HG02870 (cell line): ENCODE measurements at regions not wholly inside any gene's neighbourhood (a gene's known extent, or its start where the extent isn't known, plus 50 kb on each side); places are given as distances from the start of the nearest gene placed in this dataset.

Experiments used
- ATAC-seq: cut with Tn5 transposase; IDR thresholded peaks from one replicate; pipeline ENCODE4 v1.9.1; 2021; ENCODE audit warnings: mild to moderate bottlenecking, moderate library complexity; ENCODE audit not compliant: unreplicated experiment

DNA sequence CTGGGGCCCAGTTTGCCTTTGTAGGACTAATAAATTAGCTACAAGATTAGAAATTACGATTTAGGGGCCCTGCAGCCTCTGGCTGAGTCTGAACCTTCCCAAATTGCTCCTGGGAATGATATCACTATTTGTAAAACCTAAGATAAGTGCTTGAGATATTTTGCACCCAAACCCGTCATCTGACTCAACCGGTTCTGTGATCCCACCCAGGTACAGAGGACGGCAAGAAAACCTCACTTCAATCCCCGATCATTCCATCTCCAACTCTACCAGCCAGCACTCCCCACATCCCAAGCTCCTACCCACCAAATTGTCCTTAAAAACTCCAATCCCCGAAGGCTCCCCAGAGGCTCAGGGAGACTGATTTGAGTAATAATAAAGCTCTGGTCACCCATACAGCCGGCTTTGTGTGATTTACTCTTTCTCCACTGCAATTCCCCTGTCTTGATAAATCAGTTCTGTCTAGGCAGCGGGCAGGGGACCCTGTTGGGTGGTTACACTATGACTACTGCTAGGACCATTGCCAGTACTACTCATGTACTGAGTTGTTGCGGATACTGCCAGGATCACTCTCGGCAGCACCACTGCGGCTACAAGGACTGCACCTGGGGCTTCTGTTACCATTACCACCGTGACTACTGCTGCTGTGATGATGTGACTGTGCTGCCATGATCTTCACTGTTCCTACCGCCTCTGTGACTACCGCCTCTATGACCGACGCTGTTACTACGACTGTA is 73.1 kb downstream of the IRF8 start:
- ATAC-seq: no peak

DNA sequence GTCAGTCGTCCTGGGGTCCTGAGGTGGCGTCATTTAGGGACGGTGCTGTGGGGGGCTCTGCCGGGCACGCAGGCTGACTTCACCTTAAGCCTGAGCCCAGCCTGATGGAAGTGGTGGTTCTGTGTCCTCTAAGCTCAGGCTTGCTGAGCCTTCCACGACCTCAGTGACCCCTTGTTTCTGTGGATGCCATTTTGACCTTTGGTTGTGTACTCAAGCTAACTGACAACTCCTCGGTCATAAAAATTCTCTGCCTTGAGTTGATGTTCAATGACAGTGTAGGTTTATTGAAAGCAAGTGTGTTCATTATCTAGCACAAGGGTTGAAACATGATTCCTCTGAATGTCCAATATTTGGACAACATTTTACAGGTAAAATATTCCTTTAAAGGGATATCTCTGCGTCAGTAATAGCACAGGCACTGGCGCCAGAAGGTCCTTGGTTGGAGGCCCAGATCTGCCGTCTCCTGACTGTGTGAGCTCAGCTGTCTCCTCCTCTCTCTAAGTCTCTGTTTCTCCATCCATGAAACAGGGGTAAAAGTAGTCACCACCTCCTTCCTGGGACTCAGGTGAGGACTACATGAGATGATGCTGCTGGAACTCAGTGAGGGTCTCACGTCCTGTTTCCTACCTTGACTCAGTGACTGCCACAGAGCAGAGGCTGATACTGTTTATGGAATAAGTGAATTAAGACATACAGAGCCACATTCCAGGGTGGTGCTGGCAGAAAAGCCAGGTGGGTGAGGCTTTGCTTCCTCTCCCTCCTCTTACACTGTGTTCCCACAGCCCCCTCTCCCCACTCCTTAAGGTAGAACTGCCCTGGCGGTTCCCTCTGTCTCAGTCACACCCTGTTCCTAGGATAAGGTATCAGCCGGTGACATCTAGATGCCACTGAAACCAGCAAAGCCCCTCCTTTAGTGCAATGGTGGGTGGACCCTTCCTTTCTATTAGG is 75.7 kb downstream of the IRF8 start:
- no peak for ATAC-seq

DNA sequence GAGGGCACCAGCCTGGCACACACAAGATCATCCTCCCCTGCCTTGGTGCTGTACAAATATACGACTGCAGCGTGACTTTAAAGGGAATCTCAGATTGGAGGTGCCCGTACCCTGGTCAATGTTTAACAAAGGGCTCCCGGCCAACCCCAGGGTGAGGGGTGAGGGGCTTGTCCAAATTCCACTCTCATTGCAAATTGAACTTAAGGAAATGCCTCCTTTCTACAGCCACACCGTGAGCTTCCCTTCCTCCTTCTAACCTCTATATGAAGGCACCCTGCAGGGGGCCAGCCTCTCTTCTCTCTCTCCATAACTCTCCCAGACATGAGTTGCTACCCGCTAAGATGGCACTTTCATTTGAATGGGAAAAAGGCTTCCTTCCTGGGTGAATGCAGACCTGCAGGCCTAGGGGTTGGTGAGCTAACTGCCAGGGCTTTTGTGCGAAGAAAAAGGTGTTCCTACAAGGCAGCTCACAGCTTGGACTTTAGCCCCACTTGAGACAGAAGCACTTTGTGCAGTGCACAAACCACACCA is 76.6 kb downstream of the IRF8 start:
- no peak for ATAC-seq

DNA sequence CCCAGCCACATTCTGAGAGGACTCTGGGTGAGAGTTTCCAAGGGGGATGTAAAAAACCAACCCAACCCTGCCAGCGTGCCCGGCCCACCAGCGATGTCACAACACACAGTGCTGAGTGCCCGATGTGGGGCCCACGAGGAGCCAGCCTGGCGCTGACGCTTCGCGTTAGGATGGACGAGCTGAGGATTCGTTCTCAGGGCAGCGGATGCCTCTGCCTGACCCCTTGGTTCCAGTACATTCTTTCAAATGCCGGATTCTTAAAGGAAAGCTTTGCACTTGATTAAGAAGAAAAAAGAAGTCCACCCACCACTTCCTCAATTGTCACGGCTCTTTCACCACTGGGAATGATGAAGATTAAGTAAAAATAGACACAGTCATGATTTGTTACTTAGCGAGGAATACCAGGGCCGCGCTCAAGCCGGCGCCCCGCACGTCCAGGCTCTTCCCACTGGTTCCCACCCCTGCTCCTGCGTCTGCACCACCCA is 79.4 kb downstream of the IRF8 start:
- ATAC-seq: no peak

DNA sequence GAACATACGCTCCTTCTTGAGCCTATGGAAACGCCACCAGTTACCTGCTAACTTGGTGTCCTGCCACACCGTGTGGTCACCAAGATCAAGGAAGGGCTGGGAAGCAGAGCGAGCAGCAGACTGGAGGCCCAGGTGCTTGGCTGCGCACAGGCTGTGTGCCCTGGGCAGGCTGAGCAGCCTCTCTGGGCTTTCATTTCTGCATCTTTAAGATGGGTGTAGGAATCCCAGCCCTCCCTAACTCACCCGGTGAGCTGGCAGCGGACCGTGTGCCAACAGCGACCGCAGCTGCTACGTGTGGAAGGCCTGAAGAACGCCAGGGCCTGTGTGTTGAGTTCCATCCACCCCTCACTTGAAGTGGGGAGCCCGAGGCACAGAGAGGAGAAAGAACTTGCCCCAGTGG is 80.0 kb downstream of the IRF8 start:
- no peak for ATAC-seq

DNA sequence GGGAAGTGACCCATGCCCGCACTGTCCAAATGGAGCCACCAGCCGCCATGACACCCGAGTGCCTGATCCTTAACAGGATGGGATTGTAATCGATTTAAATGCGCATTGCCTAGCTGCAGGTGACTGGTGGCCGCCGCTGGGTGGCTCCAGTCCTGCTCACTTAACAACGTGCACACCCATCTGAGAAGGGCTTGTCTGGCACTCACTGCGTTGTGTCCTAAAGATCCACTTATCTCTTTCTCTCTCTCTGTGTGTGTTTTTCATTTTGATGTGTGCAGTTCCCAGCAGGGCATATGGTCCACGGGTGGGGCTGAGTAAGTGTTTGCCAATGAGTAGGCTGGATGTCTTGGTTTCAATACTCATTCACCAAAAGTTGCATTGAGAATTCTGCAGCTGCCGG is 80.6 kb downstream of the IRF8 start:
- no peak for ATAC-seq

DNA sequence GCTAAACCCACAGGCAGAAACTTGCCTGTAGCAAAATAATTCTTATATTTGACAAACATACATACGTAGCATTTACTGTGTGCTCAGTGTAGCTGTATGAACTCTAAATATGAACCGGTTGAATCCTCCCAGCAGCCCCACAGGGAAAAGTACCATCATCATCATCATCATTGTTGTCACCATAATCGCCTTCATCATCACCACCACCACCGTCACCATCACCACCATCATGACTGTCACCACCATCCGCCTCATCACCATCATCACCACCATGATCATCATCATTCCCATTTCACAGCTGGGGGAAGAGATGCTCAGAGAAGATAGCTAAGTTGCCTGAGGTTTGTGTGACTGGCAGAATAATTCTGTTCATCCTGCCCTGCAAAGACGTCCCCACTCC is 81.7 kb downstream of the IRF8 start:
- ATAC-seq: no peak

DNA sequence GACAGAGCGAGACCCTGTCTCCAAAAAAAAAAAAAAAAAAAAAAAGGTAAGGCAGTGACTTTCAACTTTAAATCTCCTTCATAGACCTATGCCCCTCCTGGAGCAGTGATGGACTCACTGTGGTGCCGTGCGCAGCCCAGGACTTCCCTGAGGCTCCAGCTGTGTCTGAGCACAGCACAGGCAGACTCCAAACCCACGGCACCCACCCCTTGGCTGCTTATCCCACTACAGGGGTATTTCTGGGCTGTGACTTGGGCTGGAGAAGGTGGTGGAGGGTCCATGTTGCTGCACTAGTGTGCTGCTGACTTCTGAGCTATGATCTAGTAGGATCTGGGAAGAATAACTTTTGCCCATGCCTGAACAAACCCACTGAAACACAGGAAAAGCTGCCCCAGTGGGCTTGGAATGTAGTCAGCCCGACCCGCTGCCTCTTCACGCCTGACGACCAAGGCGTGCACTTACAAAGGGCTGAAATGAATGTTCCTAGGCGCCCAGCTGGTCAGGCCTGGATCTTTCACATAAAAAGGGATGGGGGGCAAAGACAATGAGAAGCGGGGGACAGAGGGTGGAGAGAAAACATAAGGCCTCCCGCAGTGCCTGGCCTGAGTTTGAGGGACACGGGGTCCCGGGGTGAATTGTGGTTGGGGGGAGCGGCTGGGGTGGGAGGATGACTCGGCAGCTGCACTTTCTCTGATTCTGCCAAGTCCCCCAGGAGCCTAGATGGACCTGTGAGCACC is 83.0 kb downstream of the IRF8 start:
- no peak for ATAC-seq

DNA sequence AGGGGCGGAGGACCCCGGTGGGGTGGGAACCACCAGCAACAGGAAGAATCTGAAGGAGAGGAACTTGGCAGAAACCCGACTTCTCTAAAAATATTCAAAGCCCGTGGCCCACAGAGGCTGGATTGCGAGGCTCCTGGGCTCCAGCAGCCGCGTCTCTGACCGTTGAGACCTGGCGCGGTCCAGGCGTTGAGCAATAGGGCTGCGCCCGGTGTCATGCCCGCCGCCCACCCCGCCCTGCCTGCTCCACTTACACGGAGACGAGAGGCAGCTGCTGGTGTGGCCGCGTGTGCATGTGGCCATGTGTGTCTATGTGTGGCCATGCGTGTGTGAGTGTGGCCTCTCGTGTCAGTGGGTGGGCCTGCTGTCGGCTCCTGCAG is 83.6 kb downstream of the IRF8 start:
- no peak for ATAC-seq

DNA sequence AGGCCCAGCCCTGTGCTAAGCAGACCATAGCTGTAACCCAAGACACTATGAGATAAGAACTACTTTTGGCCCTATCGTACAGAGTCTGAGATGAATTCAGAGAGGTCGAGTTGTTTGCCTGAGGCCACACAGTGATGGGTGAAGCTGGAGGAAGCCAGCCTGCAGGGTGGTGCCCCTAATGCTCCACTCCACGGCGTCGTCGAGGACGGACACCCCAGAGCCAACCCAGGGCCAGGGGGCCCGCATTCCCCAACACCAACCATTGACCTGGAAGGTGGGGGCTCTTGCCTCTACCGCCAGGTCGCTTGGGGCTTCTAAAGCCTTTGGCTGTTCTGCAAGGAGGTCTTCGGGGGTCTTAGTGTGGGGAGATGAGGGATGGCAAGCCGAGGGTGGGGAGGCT is 84.1 kb downstream of the IRF8 start:
- ATAC-seq: no peak

DNA sequence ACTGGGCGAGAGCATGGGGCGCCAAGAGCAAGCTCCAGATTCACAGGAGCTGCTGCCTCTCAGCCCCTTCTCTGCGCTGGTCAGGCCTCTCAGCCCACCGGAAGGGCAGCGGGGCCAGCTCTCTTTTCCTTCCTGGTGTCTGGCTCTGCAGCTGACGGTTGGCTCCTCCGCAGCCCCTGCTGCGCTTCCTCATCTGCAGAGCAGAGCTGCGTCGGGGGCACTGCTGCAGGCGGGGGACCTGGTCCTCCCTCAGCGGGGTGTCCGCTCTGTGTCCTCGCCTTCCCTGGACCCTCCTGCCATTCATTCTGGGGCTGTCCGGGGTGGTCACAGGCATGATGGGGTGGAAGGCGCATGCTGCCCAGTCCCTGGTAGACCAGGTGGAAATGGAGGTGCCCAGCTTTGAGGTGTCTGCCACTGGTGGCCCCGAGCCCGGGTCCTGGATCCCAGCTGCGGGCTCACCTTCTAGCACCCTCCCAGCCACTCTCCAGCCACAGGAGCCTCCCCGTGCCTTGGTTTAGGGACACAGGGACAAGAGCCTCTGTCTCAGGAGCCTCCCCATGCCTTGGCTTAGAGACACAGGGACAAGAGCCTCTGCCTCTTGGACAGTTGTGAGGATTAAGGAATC is 84.8 kb downstream of the IRF8 start:
- ATAC-seq: no peak

DNA sequence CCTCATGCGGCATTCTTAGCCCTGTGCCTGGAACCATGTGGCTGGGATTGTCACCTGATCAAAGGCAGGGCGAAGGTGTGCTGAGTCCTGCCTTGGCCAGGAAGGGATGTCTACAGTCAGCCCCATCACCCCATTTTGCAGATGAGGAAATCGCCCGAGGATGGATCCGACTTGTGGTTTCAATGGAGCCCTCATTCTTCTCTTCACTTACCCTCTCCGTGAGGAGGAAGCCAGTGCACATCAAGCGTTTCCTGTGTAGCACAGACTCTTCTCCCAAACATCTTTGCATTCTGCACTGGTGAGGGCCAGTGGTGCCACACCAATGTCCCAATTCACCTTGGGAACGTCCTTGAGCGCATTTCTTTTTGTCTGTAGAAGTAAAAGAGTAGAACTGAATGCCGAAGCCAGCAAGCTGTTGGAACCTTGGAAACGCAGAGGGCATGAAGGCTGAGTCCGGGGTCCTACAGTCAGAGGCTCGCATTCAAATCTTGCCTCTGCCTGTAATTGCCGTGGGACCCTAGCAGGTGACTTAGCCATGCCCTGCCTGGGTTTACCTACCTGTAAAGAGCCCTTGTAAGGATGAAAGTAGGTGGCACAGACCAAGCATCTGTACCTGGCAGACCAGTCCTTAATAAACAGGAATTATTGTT is 85.4 kb downstream of the IRF8 start:
- ATAC-seq: no peak

DNA sequence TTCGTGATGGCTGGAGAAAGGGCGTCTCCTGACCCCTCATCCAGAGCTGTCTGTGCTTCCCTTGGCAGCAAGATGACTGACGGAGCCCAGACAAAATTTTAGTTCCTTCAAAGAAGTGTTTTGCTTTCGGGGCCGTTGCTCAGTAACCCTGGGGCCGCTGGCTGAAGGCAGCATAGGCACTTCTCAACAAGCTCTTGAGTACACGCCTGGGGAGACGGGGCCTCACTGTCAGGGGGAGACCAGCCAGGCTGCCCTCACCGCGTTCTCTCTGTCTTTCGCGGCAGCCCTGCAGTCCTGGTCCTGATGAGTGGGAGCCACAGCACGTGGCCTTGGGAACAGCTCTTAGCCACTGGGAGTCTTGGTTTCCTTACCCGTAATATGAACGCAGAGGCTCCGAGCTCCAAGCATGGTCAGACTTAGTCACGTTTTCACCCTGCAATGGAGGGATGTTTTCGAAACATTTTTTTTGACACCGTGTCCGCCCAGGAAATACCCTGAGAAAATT is 86.0 kb downstream of the IRF8 start:
- no peak for ATAC-seq

DNA sequence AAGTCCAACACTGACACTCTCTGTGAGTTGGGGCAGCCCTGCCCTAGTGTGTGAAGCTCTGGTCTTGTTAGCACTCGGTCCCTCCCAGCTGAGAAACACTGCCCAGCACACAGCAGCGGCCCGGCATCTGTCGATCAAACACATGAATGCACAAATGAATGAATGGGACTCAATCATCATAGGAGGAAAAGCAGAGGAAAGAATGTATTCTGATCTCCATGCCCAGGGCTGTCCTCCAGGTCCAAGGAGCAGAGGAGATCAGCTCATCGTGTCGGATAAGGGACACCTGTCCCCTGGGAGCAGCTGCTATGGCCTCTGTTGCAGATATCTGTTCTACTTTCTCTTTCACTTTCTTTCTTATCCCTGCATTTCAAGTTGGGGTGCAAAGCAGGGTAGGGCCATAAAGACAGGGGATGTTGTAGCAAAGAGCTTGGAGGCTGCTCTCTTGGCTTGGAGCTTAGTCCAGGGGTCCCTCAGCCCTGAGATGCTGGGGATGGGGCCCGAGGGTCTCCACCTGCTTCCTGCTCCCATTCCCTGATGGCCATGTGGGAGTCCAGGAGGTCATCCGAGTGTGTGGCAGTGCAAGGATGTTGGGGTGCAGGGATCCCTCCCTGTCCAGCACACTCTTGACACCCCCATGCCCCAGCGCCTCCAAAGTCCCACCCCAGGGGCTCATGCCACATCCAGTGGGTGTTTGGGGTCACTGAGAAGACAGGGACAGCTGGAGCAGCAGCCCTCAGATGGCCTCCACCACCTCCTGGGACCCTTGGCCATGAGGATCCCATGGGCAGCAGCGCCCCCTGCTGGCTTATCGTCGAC is 88.2 kb downstream of the IRF8 start:
- no peak for ATAC-seq

DNA sequence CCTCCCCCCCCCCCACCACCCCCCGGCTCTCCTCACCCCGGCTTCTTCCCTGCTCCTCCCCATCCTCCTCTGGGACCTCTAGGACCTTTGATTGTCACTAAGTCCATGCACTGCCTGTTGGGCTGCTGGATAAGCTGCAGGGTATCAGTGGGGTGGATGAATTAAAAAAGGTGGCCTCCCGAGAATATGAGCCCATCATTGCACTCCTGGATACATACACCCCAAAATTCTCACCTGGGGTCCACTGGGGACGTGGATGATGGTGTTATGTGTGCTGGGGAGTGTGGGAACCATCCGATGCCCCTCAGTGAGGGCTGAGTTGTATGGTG is 88.8 kb downstream of the IRF8 start:
- ATAC-seq: no peak

DNA sequence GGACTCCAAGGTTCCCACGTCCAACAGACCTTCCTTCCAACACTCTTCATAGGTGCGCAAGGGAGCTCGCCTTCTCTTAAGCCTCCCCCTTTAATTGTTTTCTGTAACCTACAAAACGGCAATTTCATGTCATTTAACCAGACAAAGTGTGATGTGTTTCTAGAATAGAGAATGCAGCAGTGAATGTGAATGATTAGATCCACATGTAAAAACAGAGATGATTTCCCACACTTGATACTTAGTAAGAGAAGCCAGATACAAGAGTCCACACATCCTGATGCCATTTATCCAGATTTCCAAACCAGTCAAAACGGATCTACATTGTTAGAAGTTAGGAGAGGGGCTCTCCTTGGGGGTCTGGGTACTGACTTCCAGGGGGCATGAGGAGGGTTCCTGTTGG is 89.3 kb downstream of the IRF8 start:
- ATAC-seq: no peak

DNA sequence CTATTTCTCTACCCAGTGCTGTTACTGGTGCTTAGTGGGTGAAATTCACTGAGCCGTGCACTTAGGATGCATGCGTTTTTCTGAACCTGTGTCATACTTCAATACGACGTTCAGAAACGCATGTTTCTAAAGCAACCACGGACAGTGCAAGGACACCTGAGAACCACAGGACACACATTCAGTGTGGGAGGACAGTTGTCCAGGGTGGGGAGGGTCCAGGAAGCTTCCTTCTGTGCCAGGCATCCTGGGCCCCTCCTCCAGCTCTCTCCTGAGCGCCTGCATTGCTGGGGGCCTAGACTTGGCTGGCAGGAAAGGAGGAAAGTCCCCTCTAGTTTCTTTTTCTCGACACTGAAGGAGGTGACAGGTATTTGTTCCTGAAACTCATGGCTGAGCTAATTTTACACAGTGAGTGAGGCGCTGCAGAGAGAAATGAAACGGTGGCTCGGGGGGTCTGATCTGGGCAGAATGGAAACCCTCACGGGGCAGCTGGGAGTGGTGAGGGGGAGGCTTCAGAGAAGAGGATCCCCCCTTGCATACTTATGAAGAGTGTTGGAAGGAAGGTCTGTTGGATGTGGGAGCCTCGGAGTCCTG is 89.9 kb downstream of the IRF8 start:
- ATAC-seq: peak; percentile 36

DNA sequence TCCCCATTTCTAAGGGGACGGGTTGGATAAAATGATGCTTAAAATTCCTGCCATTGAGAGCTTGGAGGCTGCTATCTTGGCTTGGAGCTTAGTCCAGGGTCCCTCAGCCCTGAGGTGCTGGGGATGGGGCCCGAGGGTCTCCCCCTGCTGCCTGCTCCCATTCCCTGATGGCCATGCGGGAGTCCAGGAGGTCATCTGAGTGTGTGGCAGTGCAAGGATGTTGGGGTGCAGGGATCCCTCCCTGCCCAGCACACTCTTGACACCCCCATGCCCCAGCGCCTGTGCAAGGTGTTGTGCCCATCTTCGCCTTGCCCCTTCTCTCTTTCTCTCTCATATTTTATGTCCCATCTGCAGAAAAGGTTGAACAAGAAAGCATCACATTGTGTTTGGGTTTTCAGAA is 90.4 kb downstream of the IRF8 start:
- no peak for ATAC-seq
